GM10248 (cell line): ENCODE measurements at regions not wholly inside any gene's neighbourhood (a gene's known extent, or its start where the extent isn't known, plus 50 kb on each side); places are given as distances from the start of the nearest gene placed in this dataset.

Source experiments
- CTCF ChIA-PET: fragments of 300-600 bp; sonication (Branson Sonifier 250); formaldehyde crosslinking; extraction: SDS; loops from one replicate; lab custom pipeline; 2021; ENCODE audit warnings: antibody characterized with exemption; lab: Yijun Ruan, JAX
- POLR2A ChIA-PET: fragments of 350-650 bp; sonication (Branson Sonifier 250); formaldehyde crosslinking; extraction: SDS; loops from one replicate; lab custom pipeline; 2020; ENCODE audit warnings: antibody characterized with exemption; lab: Yijun Ruan, JAX
- DNase-seq: peaks from one replicate; pipeline ENCODE4 v3.0.0; 2012; ENCODE audit errors: extremely low spot score
- CTCF ChIP-seq: IDR thresholded peaks from 2 replicates; pipeline ENCODE4 v1.5.1; 2012; ENCODE audit warnings: mild to moderate bottlenecking, low read depth; ENCODE audit errors: extremely low read depth, missing control alignments, control extremely low read depth

DNA sequence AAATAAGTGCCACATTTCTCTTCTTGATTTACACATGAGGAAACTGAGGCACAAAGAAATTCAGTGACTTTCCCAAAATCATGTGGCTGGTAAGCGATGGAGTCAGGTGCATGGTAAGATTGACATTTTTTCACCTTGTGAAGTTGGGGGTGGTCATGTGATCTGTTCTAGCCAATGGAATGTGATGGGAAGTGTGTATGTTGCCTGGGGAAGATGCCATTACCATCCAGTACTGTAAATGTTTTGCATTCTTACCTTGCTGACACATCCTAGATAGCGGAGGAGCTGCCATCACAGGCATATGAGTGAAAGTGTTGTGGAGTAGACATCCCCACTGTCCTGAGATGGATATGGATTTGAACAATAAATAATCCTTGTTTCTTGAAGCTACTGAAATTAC is 499.6 kb upstream of the SULF2 start:
- CTCF ChIA-PET = no interaction called here
- no peak for TF ChIP-seq CTCF
- DNase-seq = no peak
- POLR2A ChIA-PET = no interaction called here

DNA sequence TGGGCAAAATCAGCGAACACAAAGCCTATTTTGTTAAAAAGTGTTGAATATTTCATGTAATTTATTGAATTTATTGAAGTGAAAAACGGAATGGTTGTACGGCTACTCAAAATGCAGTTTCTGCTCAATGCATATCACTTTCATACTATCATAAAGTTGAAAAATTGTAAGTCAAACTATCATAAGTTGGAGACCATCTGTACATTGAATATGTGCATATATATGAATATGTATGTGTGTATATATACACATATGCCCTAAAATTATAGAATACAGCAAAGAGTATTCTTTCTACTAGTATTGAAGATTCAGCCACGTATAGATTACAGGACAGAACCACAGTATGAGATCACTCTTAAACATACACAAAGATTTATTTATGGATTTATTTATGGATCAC is 499.0 kb upstream of the SULF2 start:
- TF ChIP-seq CTCF = no peak
- ChIA-PET CTCF (no interaction called here), POLR2A (no interaction called here)
- DNase-seq = no peak

DNA sequence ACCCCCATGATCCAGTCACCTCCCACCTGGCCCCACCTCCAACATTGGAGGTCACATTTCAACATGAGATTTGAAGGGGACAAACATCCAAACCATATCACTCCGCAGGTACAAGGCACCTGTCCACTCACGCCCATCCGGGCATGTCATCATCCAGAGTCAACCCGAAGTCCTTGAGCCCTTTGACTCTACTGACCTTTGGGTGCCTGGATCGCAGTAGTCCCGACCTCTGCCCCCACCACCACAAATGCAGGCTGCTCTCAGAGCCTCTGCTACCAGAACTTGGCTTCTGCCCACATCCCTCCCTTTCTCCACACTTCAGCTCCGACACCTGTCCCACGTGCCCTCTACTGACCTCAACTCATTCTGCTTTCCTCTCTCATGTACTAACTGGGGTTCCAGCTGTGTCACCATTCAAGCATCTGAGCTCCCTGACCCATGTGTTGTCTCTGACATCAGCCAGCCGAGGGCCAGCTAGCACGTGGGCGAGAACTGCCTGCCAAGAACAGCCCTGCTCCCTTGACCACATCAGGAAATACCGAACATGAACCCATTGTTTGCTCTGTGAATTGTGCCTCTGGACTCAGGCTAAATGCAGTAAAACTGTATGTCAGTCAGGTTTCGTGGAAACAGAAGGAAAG is 498.3 kb upstream of the SULF2 start:
- POLR2A ChIA-PET = no interaction called here
- CTCF ChIA-PET = interaction anchor here (1.3 kb wide), 2 partner anchors 10 to 559 kb away, joined by 3 to 4 read pairs; no protein-coding TSS in a partner anchor
- DNase-seq = no peak
- TF ChIP-seq CTCF = no peak

DNA sequence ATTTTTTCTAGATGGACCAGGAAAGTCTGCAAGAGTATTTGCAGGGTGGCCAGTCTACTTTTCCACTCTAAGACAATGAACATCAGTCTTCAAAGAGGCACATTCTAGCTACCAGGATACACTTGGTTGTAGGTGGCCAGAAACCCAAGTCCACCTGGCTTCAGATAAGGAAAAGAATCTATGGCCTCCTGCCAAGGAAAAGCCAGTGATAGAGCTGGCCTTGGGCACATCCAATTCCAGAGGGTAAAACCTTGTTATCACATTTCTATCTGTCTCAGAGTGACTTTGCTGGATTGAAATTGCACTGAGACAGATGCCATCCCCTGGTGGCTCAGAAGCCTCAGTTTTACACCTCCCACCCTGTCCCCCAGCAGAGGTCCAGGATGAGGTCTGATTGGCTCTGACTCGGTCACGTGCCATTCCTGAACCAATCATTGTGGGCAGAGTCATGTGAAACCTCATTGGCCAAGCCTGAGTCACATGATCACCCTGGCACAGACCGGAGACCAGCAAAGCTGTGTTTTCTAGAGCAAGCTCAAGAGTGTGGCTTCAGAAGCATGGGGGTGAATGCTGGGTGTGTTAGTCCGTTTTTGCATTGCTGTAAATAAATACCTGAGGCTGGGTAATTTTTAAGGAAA is 497.4 kb upstream of the SULF2 start:
- POLR2A ChIA-PET = no interaction called here
- CTCF ChIA-PET = interaction anchor here (0.8 to 1.3 kb wide), 3 partner anchors 9 to 558 kb away, joined by 3 to 4 read pairs (median 3); no protein-coding TSS in a partner anchor
- DNase-seq = no peak
- TF ChIP-seq CTCF = no peak

DNA sequence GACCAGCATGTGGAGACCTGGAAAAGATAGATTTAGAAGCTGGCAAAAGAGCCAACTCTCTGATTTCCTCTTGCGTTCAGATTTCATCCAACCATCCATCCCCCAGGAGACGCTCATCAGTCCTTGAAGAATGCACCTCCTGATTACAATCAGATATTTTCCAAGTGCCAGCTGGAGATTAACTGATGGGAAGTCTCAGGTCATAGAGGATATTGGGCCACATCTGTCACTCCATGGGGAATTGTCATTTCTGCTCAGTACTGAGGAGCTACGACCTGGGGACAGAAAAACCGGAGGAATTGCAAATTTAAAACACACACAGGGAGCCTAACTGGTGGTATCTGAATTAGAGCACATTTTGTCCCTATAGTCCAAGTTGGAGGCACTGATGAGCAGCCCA is 496.2 kb upstream of the SULF2 start:
- ChIA-PET POLR2A (no interaction called here), CTCF (no interaction called here)
- DNase-seq = no peak
- TF ChIP-seq CTCF = no peak

DNA sequence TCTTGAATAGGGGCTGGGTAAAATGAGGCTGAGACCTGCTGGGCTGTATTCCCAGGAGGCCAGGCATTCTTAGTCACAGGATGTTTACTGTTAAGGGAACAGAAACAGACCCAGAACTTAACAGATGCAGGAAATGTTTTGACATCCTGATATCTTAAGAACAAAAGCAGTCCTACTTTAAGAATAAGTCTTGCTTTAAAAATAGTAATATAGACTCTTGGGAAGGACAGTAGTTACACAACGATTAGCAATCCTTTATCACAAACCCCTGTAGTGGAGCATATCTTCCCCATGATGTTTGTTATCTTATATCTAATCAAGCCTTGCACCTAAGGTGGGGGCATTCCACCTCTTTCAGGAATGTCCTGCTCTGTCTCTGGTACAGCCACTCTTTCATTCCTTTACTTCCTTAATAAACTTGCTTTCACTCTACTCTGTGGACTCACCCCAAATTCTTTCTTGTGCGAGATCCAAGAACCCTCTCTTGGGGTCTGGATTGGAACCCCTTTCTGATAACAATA is 493.7 kb upstream of the SULF2 start:
- CTCF ChIA-PET = no interaction called here
- no peak for TF ChIP-seq CTCF
- POLR2A ChIA-PET = no interaction called here
- DNase-seq = no peak
